ENCODE measurements at regions not wholly inside any gene's neighbourhood (a gene's known extent, or its start where the extent isn't known, plus 50 kb on each side); places are given as distances from the start of the nearest gene placed in this dataset.

DNA sequence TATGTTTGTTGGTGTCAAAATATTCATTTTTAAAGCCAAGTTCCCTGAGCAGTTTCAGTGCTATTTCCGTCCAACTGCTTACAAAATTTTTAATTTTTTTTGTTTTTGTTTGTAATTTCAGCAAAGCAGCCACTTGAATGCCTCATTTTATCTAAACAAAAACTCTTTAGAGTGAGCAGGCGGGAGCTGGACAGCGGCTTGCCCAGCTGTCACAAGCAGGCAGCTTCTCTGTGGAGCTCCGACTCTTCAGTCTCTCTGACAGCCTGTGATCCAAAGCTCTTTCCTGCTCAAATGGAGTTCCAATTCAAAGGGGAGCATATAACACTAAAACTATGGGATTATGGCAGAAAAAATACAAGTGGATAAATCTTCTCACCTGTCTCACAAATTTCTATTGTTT, 618.3 kb upstream of the PCDH20 start:
- no peak for TF ChIP-seq CTCF (conservative IDR thresholded peaks at IDR 0.05)
- no peak for TF ChIP-seq ZFX (IDR thresholded peaks at IDR 0.05)

Data from C4-2B (cell line).